H1 (cell line): ENCODE measurements at regions not wholly inside any gene's neighbourhood (a gene's known extent, or its start where the extent isn't known, plus 50 kb on each side); places are given as distances from the start of the nearest gene placed in this dataset.

Experiments used
- CTCF ChIA-PET: fragments of 300-600 bp; sonication (Branson Sonifier 250); formaldehyde crosslinking; loops from one replicate; lab custom pipeline; 2021; ENCODE audit not compliant: partially characterized antibody; lab: Charles Lee
- POLR2A ChIA-PET: fragments of 300-600 bp; sonication (Branson Sonifier 250); formaldehyde crosslinking; loops from one replicate; lab custom pipeline; 2021; ENCODE audit warnings: inconsistent platforms; ENCODE audit not compliant: partially characterized antibody; lab: Charles Lee
- DNase-seq, 2 experiments: peaks; one replicate each; pipeline versions ENCODE4 v3.0.0 to v3.0.0-alpha.2; 2010 to 2022; ENCODE audit warnings: low spot score in 2 of 2, low read depth in 1 of 2, mixed read lengths in 1 of 2
- FAIRE-seq: peaks from 2 replicates; lab custom pipeline; 2011; peaks lifted over from hg19 to GRCh38; lab: Jason Lieb, UNC
- H2AFZ ChIP-seq: 2 replicates; pipeline ENCODE4 v1.8.1; 2012; ENCODE audit warnings: low read length, inconsistent platforms
- H2AK5ac ChIP-seq: 2 replicates; pipeline ENCODE4 v1.6.1; 2013; ENCODE audit warnings: low read depth, low read length
- H2BK120ac ChIP-seq: replicated peaks from 2 replicates; pipeline ENCODE3; 2013; ENCODE audit warnings: low read depth, low read length, inconsistent platforms
- H2BK12ac ChIP-seq: 2 replicates; pipeline ENCODE4 v1.6.1; 2013; ENCODE audit warnings: low read depth, low read length
- H2BK15ac ChIP-seq: 2 replicates; pipeline ENCODE4 v1.6.1; 2013; ENCODE audit warnings: low read length
- H2BK20ac ChIP-seq: 2 replicates; pipeline ENCODE4 v1.6.1; 2013; ENCODE audit warnings: low read length
- H2BK5ac ChIP-seq: 2 replicates; pipeline ENCODE4 v1.6.1; 2013; ENCODE audit warnings: low read depth, low read length
- H3K14ac ChIP-seq: 2 replicates; pipeline ENCODE4 v1.6.1; 2013; ENCODE audit warnings: inconsistent platforms; ENCODE audit not compliant: insufficient read length
- H3K18ac ChIP-seq: 2 replicates; pipeline ENCODE4 v1.6.1; 2013; ENCODE audit warnings: low read length; ENCODE audit errors: extremely low read depth
- H3K23ac ChIP-seq: 2 replicates; pipeline ENCODE4 v1.6.1; 2013; ENCODE audit warnings: inconsistent platforms; ENCODE audit not compliant: insufficient read length
- H3K23me2 ChIP-seq: 2 replicates; pipeline ENCODE4 v1.6.1; 2013; ENCODE audit warnings: low read depth, low read length
- H3K27ac ChIP-seq: 2 replicates; pipeline ENCODE4 v1.6.1; 2011; ENCODE audit warnings: low read depth, low read length, inconsistent platforms
- H3K27me3 ChIP-seq, 4 experiments: replicated peaks in 1 of 4; 1 replicate in 1 of 4; 2 replicates in 3 of 4; pipeline versions ENCODE4 v1.6.1 to v1.8.1; 2011 to 2013; ENCODE audit warnings: low read length in 3 of 4, mild to moderate bottlenecking in 3 of 4, inconsistent platforms in 2 of 4, mixed read lengths in 2 of 4, moderate library complexity in 1 of 4; ENCODE audit not compliant: control insufficient read depth in 3 of 4, insufficient read depth in 3 of 4; ENCODE audit errors: extremely low read depth in 1 of 4
- H3K36me3 ChIP-seq, 4 experiments: 2 replicates each; pipeline versions ENCODE4 v1.6.1 to v1.8.1; 2011 to 2013; ENCODE audit warnings: mild to moderate bottlenecking in 4 of 4, low read length in 3 of 4, moderate library complexity in 2 of 4, control low read depth in 1 of 4, inconsistent platforms in 1 of 4; ENCODE audit not compliant: insufficient read depth in 4 of 4, control insufficient read depth in 2 of 4
- H3K4ac ChIP-seq: replicated peaks from 2 replicates; pipeline ENCODE3; 2013; ENCODE audit warnings: low read length, low read depth, mixed read lengths, inconsistent platforms; ENCODE audit not compliant: insufficient read length
- H3K4me1 ChIP-seq, 4 experiments: replicated peaks in 1 of 4; 1 replicate in 1 of 4; 2 replicates in 3 of 4; pipeline versions ENCODE4 v1.6.1 to v1.8.1; 2011 to 2013; ENCODE audit warnings: low read length in 3 of 4, inconsistent platforms in 2 of 4, mixed read lengths in 1 of 4; ENCODE audit not compliant: insufficient read depth in 4 of 4, control insufficient read depth in 3 of 4
- H3K4me2 ChIP-seq, 2 experiments: 2 replicates each; pipeline versions ENCODE4 v1.6.1 to v1.8.1; 2011 to 2013; ENCODE audit warnings: low read depth in 2 of 2, low read length in 2 of 2, control low read depth in 1 of 2, inconsistent platforms in 1 of 2, mild to moderate bottlenecking in 1 of 2; ENCODE audit not compliant: insufficient read depth in 1 of 2
- H3K4me3 ChIP-seq, 4 experiments: fragments of 200-600, 300-600 bp in 1 of 4; sonication (generic), shearing (Covaris generic), sonication (Bioruptor Twin) in 1 of 4; 2 replicates each; pipeline versions ENCODE4 v1.5.1 to v1.8.1; 2011 to 2016; ENCODE audit warnings: low read length in 4 of 4, low read depth in 3 of 4, control low read depth in 2 of 4, inconsistent platforms in 2 of 4, mild to moderate bottlenecking in 2 of 4, mixed read lengths in 1 of 4, moderate library complexity in 1 of 4; ENCODE audit not compliant: insufficient read depth in 2 of 4; ENCODE audit errors: extremely low read depth in 1 of 4
- H3K56ac ChIP-seq: replicated peaks from 2 replicates; pipeline ENCODE3; 2013; ENCODE audit warnings: low read depth, mild to moderate bottlenecking, mixed read lengths, low read length, inconsistent platforms; ENCODE audit not compliant: insufficient read length
- H3K79me1 ChIP-seq: 2 replicates; pipeline ENCODE4 v1.6.1; 2013; ENCODE audit warnings: low read depth, low read length, control low read depth
- H3K79me2 ChIP-seq, 2 experiments: 2 replicates each; pipeline versions ENCODE4 v1.6.1 to v1.8.1; 2012 to 2013; ENCODE audit warnings: low read length in 2 of 2, mild to moderate bottlenecking in 2 of 2, inconsistent platforms in 1 of 2; ENCODE audit not compliant: insufficient read depth in 2 of 2, control insufficient read depth in 1 of 2
- H3K9ac ChIP-seq, 4 experiments: replicated peaks in 1 of 4; 1 replicate in 1 of 4; 2 replicates in 3 of 4; pipeline versions ENCODE4 v1.6.1 to v1.8.1; 2011 to 2013; ENCODE audit warnings: low read depth in 3 of 4, low read length in 3 of 4, control low read depth in 2 of 4, mild to moderate bottlenecking in 2 of 4, moderate library complexity in 2 of 4, inconsistent platforms in 1 of 4; ENCODE audit errors: extremely low read depth in 1 of 4
- H3K9me3 ChIP-seq, 2 experiments: 2 replicates each; pipeline versions ENCODE4 v1.6.1 to v1.8.1; 2012 to 2013; ENCODE audit warnings: mild to moderate bottlenecking in 2 of 2, moderate library complexity in 2 of 2, control low read depth in 1 of 2, inconsistent platforms in 1 of 2, low read depth in 1 of 2, low read length in 1 of 2, mixed read lengths in 1 of 2; ENCODE audit not compliant: insufficient read depth in 2 of 2
- H4K20me1 ChIP-seq, 2 experiments: replicated peaks in 1 of 2; 2 replicates each; pipeline versions ENCODE3 to v1.8.1; 2011 to 2013; ENCODE audit warnings: inconsistent platforms in 2 of 2, low read length in 2 of 2, mild to moderate bottlenecking in 1 of 2; ENCODE audit not compliant: insufficient read depth in 2 of 2, control insufficient read depth in 1 of 2
- H4K5ac ChIP-seq: 2 replicates; pipeline ENCODE4 v1.6.1; 2013; ENCODE audit warnings: low read length, low read depth, mixed read lengths, inconsistent platforms; ENCODE audit not compliant: insufficient read length
- H4K8ac ChIP-seq: 2 replicates; pipeline ENCODE4 v1.8.0; 2013; ENCODE audit warnings: mild to moderate bottlenecking, moderate library complexity, low read length, inconsistent platforms; ENCODE audit not compliant: insufficient read depth; ENCODE audit errors: extremely low read depth
- H4K91ac ChIP-seq: replicated peaks from 2 replicates; pipeline ENCODE3; 2013; ENCODE audit warnings: low read length, mixed read lengths, inconsistent platforms; ENCODE audit not compliant: insufficient read length
- ATF2 ChIP-seq: IDR thresholded peaks from 2 replicates; pipeline ENCODE4 v1.6.1; 2012; ENCODE audit warnings: low read length, inconsistent platforms
- CBX5 ChIP-seq: fragments of 300-800, 300-1000 bp; sonication (generic); IDR thresholded peaks from 2 replicates; pipeline ENCODE4 v1.7.1; 2016; ENCODE audit warnings: antibody characterized with exemption, low read length, low read depth
- CEBPB ChIP-seq: IDR thresholded peaks from 2 replicates; pipeline ENCODE4 v1.6.1; 2012; ENCODE audit warnings: low read depth, low read length
- CHD2 ChIP-seq: IDR thresholded peaks from 2 replicates; pipeline ENCODE4 v1.6.1; 2012; ENCODE audit warnings: low read length, improper control_type of control experiment
- KDM1A ChIP-seq: fragments of 200-600, 300-600 bp; sonication (generic); IDR thresholded peaks from 2 replicates; pipeline ENCODE4 v1.7.1; 2016; ENCODE audit warnings: mild to moderate bottlenecking, low read length, borderline replicate concordance
- POLR2AphosphoS5 ChIP-seq: IDR thresholded peaks from 2 replicates; pipeline ENCODE4 v1.6.1; 2011; ENCODE audit warnings: low read depth, low read length
- SIX5 ChIP-seq: IDR thresholded peaks from 2 replicates; pipeline ENCODE4 v1.6.1; 2011; ENCODE audit warnings: mild to moderate bottlenecking, low read depth, low read length
- SP2 ChIP-seq: IDR thresholded peaks from 2 replicates; pipeline ENCODE4 v1.6.1; 2012; ENCODE audit warnings: mild to moderate bottlenecking, low read length, inconsistent platforms
- TEAD4 ChIP-seq: IDR thresholded peaks from 2 replicates; pipeline ENCODE4 v1.6.1; 2012; ENCODE audit warnings: low read depth, low read length, inconsistent platforms, mixed read lengths
- USF2 ChIP-seq: IDR thresholded peaks from 2 replicates; pipeline ENCODE4 v1.6.1; 2011; ENCODE audit warnings: low read length, improper control_type of control experiment
- WGBS, 2 experiments: shearing (Covaris generic) in 1 of 2; methylation state at CpG; one replicate each; pipeline versions ENCODE4 v1.1.6 to v1.1.7; 2013 to 2015; ENCODE audit warnings: low lambda C conversion rate in 2 of 2, mixed read lengths in 2 of 2, inconsistent platforms in 1 of 2, low coverage in 1 of 2, missing lambda C conversion rate in 1 of 2; ENCODE audit not compliant: insufficient replicate concordance in 2 of 2, insufficient coverage in 1 of 2, insufficient read length in 1 of 2; ENCODE audit errors: extremely low coverage in 1 of 2, missing lambda C conversion rate in 1 of 2; 5-methylcytosine and 5-hydroxymethylcytosine counted together

- no peak overlapping the region for H3K9ac ChIP-seq
- POLR2A ChIA-PET = no interaction called here
- CTCF ChIA-PET = no interaction called here
- H3K56ac ChIP-seq = no peak overlapping the region
- no peak overlapping the region for H3K23ac ChIP-seq
- no peak overlapping the region for H4K91ac ChIP-seq
- H3K4me2 ChIP-seq = peak overlapping the region; percentile 56 to 82
- WGBS, 2 experiments = 86% methylated on average over 29 of the region's 44 CpGs; no CpG with 5 or more reads in 1 of the 2 experiments
- H3K23me2 ChIP-seq = peaks cover 2% of the 10 kb centered on the region; the same call in 1 of the 2 replicates
- peaks cover 0 to 3% of the 10 kb centered on the region in 2 experiments; a peak in 1 of 4 replicates for H3K9me3 ChIP-seq
- peak overlapping the region in 3 of 4 experiments; percentile 42 to 54 (median 43); a peak in 4 of 8 replicates for H3K4me3 ChIP-seq
- 0 out of 2 replicates have a peak overlapping the region, but pooled peaks have one; percentile 30 for H2BK12ac ChIP-seq
- no peak overlapping the region for H2BK20ac ChIP-seq
- peak overlapping the region; percentile 19 for H3K18ac ChIP-seq
- no peak overlapping the region for H2BK120ac ChIP-seq
- no peak overlapping the region for H3K27ac ChIP-seq
- H3K4me1 ChIP-seq = peaks cover 0 to 31% (median 14%) of the 10 kb centered on the region in 4 experiments; a peak in 6 of 7 replicates
- no peak overlapping the region for H4K5ac ChIP-seq
- no peak overlapping the region; the same call in 1 of the 2 replicates for H2BK5ac ChIP-seq
- H3K79me2 ChIP-seq = no peaks in the 10 kb centered on the region
- H3K36me3 ChIP-seq = no peaks in the 10 kb centered on the region
- no peaks in the 10 kb centered on the region for H4K20me1 ChIP-seq
- H2BK15ac ChIP-seq = 0 out of 2 replicates have a peak overlapping the region, but pooled peaks have one; percentile 72
- no peak overlapping the region for H2AK5ac ChIP-seq
- peak overlapping the region; percentile 83 for H2AFZ ChIP-seq
- peak overlapping the region; percentile 39; the same call in 1 of the 2 replicates for H4K8ac ChIP-seq
- no peak overlapping the region for H3K4ac ChIP-seq
- no peaks in the 10 kb centered on the region for H3K79me1 ChIP-seq
- peaks cover 0 to 8% (median 5%) of the 10 kb centered on the region in 4 experiments; a peak in 4 of 7 replicates for H3K27me3 ChIP-seq
- no peak for FAIRE-seq
- no peak overlapping the region for H3K14ac ChIP-seq
- no peak for DNase-seq
- TF ChIP-seq TEAD4 (no peak), CBX5 (no peak), CHD2 (no peak), POLR2AphosphoS5 (no peak), KDM1A (no peak), USF2 (no peak), ATF2 (no peak), SP2 (no peak), SIX5 (no peak), CEBPB (no peak)
Observed at GRCh38 chr7:378551-379455, 88.8 kb downstream of the FOXL3 start.
